ENCODE measurements at regions not wholly inside any gene's neighbourhood (a gene's known extent, or its start where the extent isn't known, plus 50 kb on each side); places are given as distances from the start of the nearest gene placed in this dataset.

- intact Hi-C loops (cut with micrococcal nuclease) = no loop called here
- no TSS peak for BruUV-seq (replicated peaks)
These were observed 153.4 kb upstream of the NPY start for GRCh38 chr7:24130631-24131030.

More at GRCh38 chr7:24130631-24131030, 153.4 kb upstream of the NPY start:
- H3K9me1 ChIP-seq (replicated peaks; ENCODE audit: control insufficient read depth, extremely low read depth, insufficient read depth, low read length) = no peaks in the 10 kb centered on the region
- H3K9me3 ChIP-seq (replicated peaks; ENCODE audit: control insufficient read depth, insufficient read depth, low read length) = no peaks in the 10 kb centered on the region
- H2AFZ ChIP-seq (ENCODE audit: low read depth, low read length) = no peak overlapping the region
- H3K9ac ChIP-seq (replicated peaks; ENCODE audit: extremely low read depth, insufficient read depth, low read length) = no peak overlapping the region
- H3K27ac ChIP-seq (ENCODE audit: insufficient read depth, low read depth, low read length) = no peak overlapping the region
- H3K4me1 ChIP-seq (ENCODE audit: control insufficient read depth, extremely low read depth, insufficient read depth, low read length) = no peaks in the 10 kb centered on the region
- no peaks in the 10 kb centered on the region for H3K79me2 ChIP-seq (ENCODE audit: control insufficient read depth, insufficient read depth, low read length)
- DNase-seq (ENCODE audit: low read depth, low spot score) (no peak), FAIRE-seq (no peak)
- dilution Hi-C loops (cut with MboI; ENCODE audit: extremely low pct_ligation_motif_present, low sequenced_read_pairs) = no loop called here
- no peaks in the 10 kb centered on the region for H3K36me3 ChIP-seq (ENCODE audit: control insufficient read depth in 2 of 2, extremely low read depth in 1 of 2, insufficient read depth in 2 of 2, low read length in 2 of 2)
- TF ChIP-seq MAX (IDR thresholded peaks at IDR 0.05; ENCODE audit: insufficient read depth, insufficient read length) = no peak
- no peak for TF ChIP-seq POLR2AphosphoS5 (IDR thresholded peaks at IDR 0.05; ENCODE audit: insufficient read depth, low read depth, low read length)
- TF ChIP-seq POLR2A (IDR thresholded peaks at IDR 0.05; ENCODE audit: low read depth, low read length) = no peak
- TF ChIP-seq, protein P1, sequence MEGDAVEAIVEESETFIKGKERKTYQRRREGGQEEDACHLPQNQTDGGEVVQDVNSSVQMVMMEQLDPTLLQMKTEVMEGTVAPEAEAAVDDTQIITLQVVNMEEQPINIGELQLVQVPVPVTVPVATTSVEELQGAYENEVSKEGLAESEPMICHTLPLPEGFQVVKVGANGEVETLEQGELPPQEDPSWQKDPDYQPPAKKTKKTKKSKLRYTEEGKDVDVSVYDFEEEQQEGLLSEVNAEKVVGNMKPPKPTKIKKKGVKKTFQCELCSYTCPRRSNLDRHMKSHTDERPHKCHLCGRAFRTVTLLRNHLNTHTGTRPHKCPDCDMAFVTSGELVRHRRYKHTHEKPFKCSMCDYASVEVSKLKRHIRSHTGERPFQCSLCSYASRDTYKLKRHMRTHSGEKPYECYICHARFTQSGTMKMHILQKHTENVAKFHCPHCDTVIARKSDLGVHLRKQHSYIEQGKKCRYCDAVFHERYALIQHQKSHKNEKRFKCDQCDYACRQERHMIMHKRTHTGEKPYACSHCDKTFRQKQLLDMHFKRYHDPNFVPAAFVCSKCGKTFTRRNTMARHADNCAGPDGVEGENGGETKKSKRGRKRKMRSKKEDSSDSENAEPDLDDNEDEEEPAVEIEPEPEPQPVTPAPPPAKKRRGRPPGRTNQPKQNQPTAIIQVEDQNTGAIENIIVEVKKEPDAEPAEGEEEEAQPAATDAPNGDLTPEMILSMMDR (IDR thresholded peaks at IDR 0.05; ENCODE audit: extremely low read depth in 1 of 2, insufficient read depth in 1 of 2, low read depth in 1 of 2, low read length in 2 of 2) = no peak
- no peak for TF ChIP-seq FOS (IDR thresholded peaks at IDR 0.05; ENCODE audit: borderline replicate concordance, insufficient read depth, low read length)
- no peak for TF ChIP-seq GATA2 (IDR thresholded peaks at IDR 0.05; ENCODE audit: insufficient read depth, insufficient read length, low read depth, low read length)
- TF ChIP-seq EZH2 (IDR thresholded peaks at IDR 0.05; ENCODE audit: borderline replicate concordance, low read depth, low read length, severe bottlenecking) = no peak
- TF ChIP-seq JUN (IDR thresholded peaks at IDR 0.05; ENCODE audit: borderline replicate concordance, insufficient read depth, insufficient read length, low read depth) = no peak
- CTCF ChIA-PET = no interaction called here
- H3K4me3 ChIP-seq (replicated peaks in 1 of 3; ENCODE audit: insufficient read depth in 1 of 3, low read depth in 1 of 3, low read length in 3 of 3) = no peak overlapping the region
- POLR2A ChIA-PET = no interaction called here
- H4K20me1 ChIP-seq (replicated peaks; ENCODE audit: control insufficient read depth, extremely low read depth, insufficient read depth, low read length) = no peaks in the 10 kb centered on the region
- H3K27me3 ChIP-seq (ENCODE audit: control insufficient read depth in 2 of 2, insufficient read depth in 2 of 2, low read length in 2 of 2) = no peaks in the 10 kb centered on the region
- H3K4me2 ChIP-seq (ENCODE audit: insufficient read depth, low read length) = no peak overlapping the region

Measured in endothelial cell of umbilical vein (primary cell).